ENCODE measurements at regions not wholly inside any gene's neighbourhood (a gene's known extent, or its start where the extent isn't known, plus 50 kb on each side); places are given as distances from the start of the nearest gene placed in this dataset.

DNA sequence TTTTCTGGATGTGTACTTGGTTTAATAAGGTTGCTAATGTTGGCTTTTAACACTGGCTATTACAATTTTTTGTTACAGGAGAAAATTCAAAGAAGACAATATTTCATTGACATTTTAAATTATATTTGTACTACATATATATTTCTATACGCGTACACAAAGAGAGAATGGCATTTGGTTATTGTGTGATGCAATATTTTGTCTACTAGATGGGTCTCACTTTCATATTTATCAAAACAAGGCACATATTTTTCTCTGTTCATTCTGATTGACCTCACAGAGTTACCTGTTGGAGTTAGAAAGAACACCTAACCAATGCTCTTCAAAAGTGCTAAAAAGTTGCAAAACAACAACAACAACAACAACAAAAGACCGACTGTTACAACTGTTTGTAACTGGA lies 50.2 kb upstream of the VGLL3 start:
- H3K27me3 ChIP-seq (replicated peaks; ENCODE audit: insufficient read depth, low read depth, low read length, poor library complexity), result no peaks in the 10 kb centered on the region
- no TSS peak for BruUV-seq (replicated peaks)
- no peaks in the 10 kb centered on the region for H3K4me1 ChIP-seq (ENCODE audit: insufficient read depth, low read length, poor library complexity, severe bottlenecking)
- DNase-seq (ENCODE audit: low spot score), result no peak
- ChIA-PET CTCF (no interaction called here), POLR2A (ENCODE audit: low non-redundant PET) (no interaction called here)
- no peak overlapping the region for H3K27ac ChIP-seq (ENCODE audit: low read depth, low read length, poor library complexity, severe bottlenecking)
- no peaks in the 10 kb centered on the region for H3K36me3 ChIP-seq (ENCODE audit: insufficient read depth, low read length, poor library complexity, severe bottlenecking)
- intact Hi-C loops (cut with micrococcal nuclease; ENCODE audit: unreplicated experiment), result no loop called here
- H3K4me3 ChIP-seq (ENCODE audit: low read depth, low read length, poor library complexity, severe bottlenecking), result no peak overlapping the region
- no peaks in the 10 kb centered on the region for H3K9me3 ChIP-seq (ENCODE audit: low read depth, low read length, poor library complexity, severe bottlenecking)
- TF ChIP-seq EZH2 (IDR thresholded peaks at IDR 0.05; ENCODE audit: borderline replicate concordance, low read depth, low read length, poor library complexity, severe bottlenecking), result no peak
- TF ChIP-seq, protein P1, sequence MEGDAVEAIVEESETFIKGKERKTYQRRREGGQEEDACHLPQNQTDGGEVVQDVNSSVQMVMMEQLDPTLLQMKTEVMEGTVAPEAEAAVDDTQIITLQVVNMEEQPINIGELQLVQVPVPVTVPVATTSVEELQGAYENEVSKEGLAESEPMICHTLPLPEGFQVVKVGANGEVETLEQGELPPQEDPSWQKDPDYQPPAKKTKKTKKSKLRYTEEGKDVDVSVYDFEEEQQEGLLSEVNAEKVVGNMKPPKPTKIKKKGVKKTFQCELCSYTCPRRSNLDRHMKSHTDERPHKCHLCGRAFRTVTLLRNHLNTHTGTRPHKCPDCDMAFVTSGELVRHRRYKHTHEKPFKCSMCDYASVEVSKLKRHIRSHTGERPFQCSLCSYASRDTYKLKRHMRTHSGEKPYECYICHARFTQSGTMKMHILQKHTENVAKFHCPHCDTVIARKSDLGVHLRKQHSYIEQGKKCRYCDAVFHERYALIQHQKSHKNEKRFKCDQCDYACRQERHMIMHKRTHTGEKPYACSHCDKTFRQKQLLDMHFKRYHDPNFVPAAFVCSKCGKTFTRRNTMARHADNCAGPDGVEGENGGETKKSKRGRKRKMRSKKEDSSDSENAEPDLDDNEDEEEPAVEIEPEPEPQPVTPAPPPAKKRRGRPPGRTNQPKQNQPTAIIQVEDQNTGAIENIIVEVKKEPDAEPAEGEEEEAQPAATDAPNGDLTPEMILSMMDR (conservative IDR thresholded peaks at IDR 0.05; ENCODE audit: low read depth, low read length), result no peak; the same call in 1 of the 2 replicates
